ENCODE measurements at regions not wholly inside any gene's neighbourhood (a gene's known extent, or its start where the extent isn't known, plus 50 kb on each side); places are given as distances from the start of the nearest gene placed in this dataset.

GRCh38 chr7:53191836-53192443 is 156.5 kb downstream of the POM121L12 start:
- Mint-ChIP-seq H3K4me3 (no peak overlapping the region), H3K27me3 (no peaks in the 10 kb centered on the region), H3K4me1 (no peaks in the 10 kb centered on the region), H3K36me3 (no peaks in the 10 kb centered on the region), H3K9me3 (peaks cover 0 to 37% (median 15%) of the 10 kb centered on the region in 8 donors), H3K27ac (no peak overlapping the region)
- POLR2A ChIA-PET (ENCODE audit: partially characterized antibody): no interaction called here
- no peak overlapping the region for H3K4me3 ChIP-seq (ENCODE audit: low read length in 2 of 2)
- intact Hi-C loops (cut with micrococcal nuclease): no loop called here
- no peaks in the 10 kb centered on the region for H3K4me1 ChIP-seq (ENCODE audit: insufficient read depth, low read length)
- no peaks in the 10 kb centered on the region for H3K27me3 ChIP-seq (ENCODE audit: insufficient read depth, low read length)
- CTCF ChIA-PET (ENCODE audit: partially characterized antibody): no interaction called here
- H3K27ac ChIP-seq (ENCODE audit: low read depth, low read length): no peak overlapping the region
- peaks cover 0 to 6% of the 10 kb centered on the region in 2 donors for H3K9me3 ChIP-seq (ENCODE audit: control insufficient read depth in 1 of 2, low read length in 2 of 2)
- DNase-seq: no peak
- no peaks in the 10 kb centered on the region for H3K36me3 ChIP-seq (ENCODE audit: insufficient read depth, low read length)

- peaks cover 2 to 28% (median 11%) of the 10 kb centered on the region in 8 donors for H3K9me3 Mint-ChIP-seq
These were observed 169.6 kb downstream of the POM121L12 start for GRCh38 chr7:53205006-53205405.

GRCh38 chr7:53209129-53209528 is 173.7 kb downstream of the POM121L12 start:
- POLR2A ChIA-PET (ENCODE audit: partially characterized antibody): no interaction called here
- CTCF ChIA-PET (ENCODE audit: partially characterized antibody): no interaction called here

More at GRCh38 chr7:53205006-53205405, 169.6 kb downstream of the POM121L12 start:
- no peaks in the 10 kb centered on the region for H3K36me3 ChIP-seq (ENCODE audit: insufficient read depth, low read length)
- H3K4me1 ChIP-seq (ENCODE audit: insufficient read depth, low read length): no peaks in the 10 kb centered on the region
- H3K4me3 ChIP-seq (ENCODE audit: low read length in 2 of 2): no peak overlapping the region
- no peaks in the 10 kb centered on the region for H3K9me3 ChIP-seq (ENCODE audit: control insufficient read depth in 1 of 2, low read length in 2 of 2)
- H3K4me3 Mint-ChIP-seq: no peak overlapping the region
- no peak overlapping the region for H3K27ac ChIP-seq (ENCODE audit: low read depth, low read length)
- H3K4me1 Mint-ChIP-seq: no peaks in the 10 kb centered on the region
- no peaks in the 10 kb centered on the region for H3K27me3 ChIP-seq (ENCODE audit: insufficient read depth, low read length)
- DNase-seq: no peak
- no peaks in the 10 kb centered on the region for H3K36me3 Mint-ChIP-seq
- no peak overlapping the region for H3K27ac Mint-ChIP-seq
- ChIA-PET CTCF (ENCODE audit: partially characterized antibody) (no interaction called here), POLR2A (ENCODE audit: partially characterized antibody) (no interaction called here)
- intact Hi-C loops (cut with micrococcal nuclease): no loop called here
- no peaks in the 10 kb centered on the region for H3K27me3 Mint-ChIP-seq

GRCh38 chr7:53214463-53214862 is 179.0 kb downstream of the POM121L12 start:
- intact Hi-C loops (cut with micrococcal nuclease): no loop called here
- Histone ChIP-seq H3K27ac (ENCODE audit: low read depth, low read length) (no peak overlapping the region), H3K9me3 (ENCODE audit: control insufficient read depth in 1 of 2, low read length in 2 of 2) (peaks cover 0 to 5% of the 10 kb centered on the region in 2 donors), H3K4me1 (ENCODE audit: insufficient read depth, low read length) (no peaks in the 10 kb centered on the region), H3K4me3 (ENCODE audit: low read length in 2 of 2) (no peak overlapping the region), H3K27me3 (ENCODE audit: insufficient read depth, low read length) (no peaks in the 10 kb centered on the region), H3K36me3 (ENCODE audit: insufficient read depth, low read length) (no peaks in the 10 kb centered on the region)
- no peaks in the 10 kb centered on the region for H3K4me1 Mint-ChIP-seq
- peaks cover 9 to 74% (median 39%) of the 10 kb centered on the region in 8 donors for H3K9me3 Mint-ChIP-seq
- no peaks in the 10 kb centered on the region for H3K27me3 Mint-ChIP-seq
- POLR2A ChIA-PET (ENCODE audit: partially characterized antibody): no interaction called here
- H3K4me3 Mint-ChIP-seq: no peak overlapping the region
- DNase-seq: no peak
- no peak overlapping the region for H3K27ac Mint-ChIP-seq
- H3K36me3 Mint-ChIP-seq: no peaks in the 10 kb centered on the region
- CTCF ChIA-PET (ENCODE audit: partially characterized antibody): no interaction called here

More at GRCh38 chr7:53209129-53209528, 173.7 kb downstream of the POM121L12 start:
- H3K36me3 Mint-ChIP-seq: no peaks in the 10 kb centered on the region
- H3K4me1 ChIP-seq (ENCODE audit: insufficient read depth, low read length): no peaks in the 10 kb centered on the region
- no peaks in the 10 kb centered on the region for H3K4me1 Mint-ChIP-seq
- H3K27me3 ChIP-seq (ENCODE audit: insufficient read depth, low read length): no peaks in the 10 kb centered on the region
- no peaks in the 10 kb centered on the region for H3K27me3 Mint-ChIP-seq
- intact Hi-C loops (cut with micrococcal nuclease): no loop called here
- no peak overlapping the region for H3K27ac ChIP-seq (ENCODE audit: low read depth, low read length)
- H3K4me3 ChIP-seq (ENCODE audit: low read length in 2 of 2): no peak overlapping the region
- H3K27ac Mint-ChIP-seq: no peak overlapping the region
- peaks cover 10 to 55% (median 25%) of the 10 kb centered on the region in 8 donors for H3K9me3 Mint-ChIP-seq
- no peaks in the 10 kb centered on the region for H3K9me3 ChIP-seq (ENCODE audit: control insufficient read depth in 1 of 2, low read length in 2 of 2)
- H3K4me3 Mint-ChIP-seq: no peak overlapping the region
- DNase-seq: no peak
- no peaks in the 10 kb centered on the region for H3K36me3 ChIP-seq (ENCODE audit: insufficient read depth, low read length)

- Histone ChIP-seq H3K27me3 (ENCODE audit: insufficient read depth, low read length) (no peaks in the 10 kb centered on the region), H3K4me3 (ENCODE audit: low read length in 2 of 2) (no peak overlapping the region), H3K4me1 (ENCODE audit: insufficient read depth, low read length) (no peaks in the 10 kb centered on the region), H3K36me3 (ENCODE audit: insufficient read depth, low read length) (no peaks in the 10 kb centered on the region), H3K9me3 (ENCODE audit: control insufficient read depth in 1 of 2, low read length in 2 of 2) (peaks cover 0 to 5% of the 10 kb centered on the region in 2 donors), H3K27ac (ENCODE audit: low read depth, low read length) (no peak overlapping the region)
- Mint-ChIP-seq H3K9me3 (peaks cover 3 to 47% (median 34%) of the 10 kb centered on the region in 8 donors), H3K27me3 (no peaks in the 10 kb centered on the region), H3K4me1 (no peaks in the 10 kb centered on the region), H3K4me3 (no peak overlapping the region), H3K27ac (no peak overlapping the region), H3K36me3 (no peaks in the 10 kb centered on the region)
- ChIA-PET POLR2A (ENCODE audit: partially characterized antibody) (no interaction called here), CTCF (ENCODE audit: partially characterized antibody) (interaction anchor here (1.5 kb wide), 1 partner anchor 19 kb away, joined by 4 read pairs; no protein-coding TSS in a partner anchor)
- no peak for DNase-seq
- intact Hi-C loops (cut with micrococcal nuclease): no loop called here
These were observed 183.5 kb downstream of the POM121L12 start for GRCh38 chr7:53218730-53219504.

- Mint-ChIP-seq H3K27ac (no peak overlapping the region), H3K4me1 (no peaks in the 10 kb centered on the region), H3K36me3 (no peaks in the 10 kb centered on the region), H3K9me3 (peaks cover 0 to 18% (median 7%) of the 10 kb centered on the region in 8 donors), H3K4me3 (no peak overlapping the region), H3K27me3 (no peaks in the 10 kb centered on the region)
- Histone ChIP-seq H3K9me3 (ENCODE audit: control insufficient read depth in 1 of 2, low read length in 2 of 2) (no peaks in the 10 kb centered on the region), H3K4me1 (ENCODE audit: insufficient read depth, low read length) (no peaks in the 10 kb centered on the region), H3K4me3 (ENCODE audit: low read length in 2 of 2) (no peak overlapping the region), H3K36me3 (ENCODE audit: insufficient read depth, low read length) (no peaks in the 10 kb centered on the region), H3K27me3 (ENCODE audit: insufficient read depth, low read length) (no peaks in the 10 kb centered on the region), H3K27ac (ENCODE audit: low read depth, low read length) (no peak overlapping the region)
- no peak for DNase-seq
- CTCF ChIA-PET (ENCODE audit: partially characterized antibody): no interaction called here
- POLR2A ChIA-PET (ENCODE audit: partially characterized antibody): no interaction called here
- intact Hi-C loops (cut with micrococcal nuclease): no loop called here
These were observed 193.8 kb downstream of the POM121L12 start for GRCh38 chr7:53229202-53229601.

GRCh38 chr7:53237344-53237913 is 202.0 kb downstream of the POM121L12 start:
- H3K4me3 Mint-ChIP-seq: no peak overlapping the region
- no peaks in the 10 kb centered on the region for H3K9me3 ChIP-seq (ENCODE audit: control insufficient read depth in 1 of 2, low read length in 2 of 2)
- H3K27ac Mint-ChIP-seq: no peak overlapping the region
- ChIA-PET POLR2A (ENCODE audit: partially characterized antibody) (no interaction called here), CTCF (ENCODE audit: partially characterized antibody) (no interaction called here)
- no peaks in the 10 kb centered on the region for H3K36me3 ChIP-seq (ENCODE audit: insufficient read depth, low read length)
- peaks cover 0 to 24% (median 11%) of the 10 kb centered on the region in 8 donors for H3K9me3 Mint-ChIP-seq
- H3K27me3 Mint-ChIP-seq: no peaks in the 10 kb centered on the region
- no peak overlapping the region for H3K4me3 ChIP-seq (ENCODE audit: low read length in 2 of 2)
- no peaks in the 10 kb centered on the region for H3K27me3 ChIP-seq (ENCODE audit: insufficient read depth, low read length)
- H3K4me1 Mint-ChIP-seq: no peaks in the 10 kb centered on the region
- intact Hi-C loops (cut with micrococcal nuclease): no loop called here
- no peak overlapping the region for H3K27ac ChIP-seq (ENCODE audit: low read depth, low read length)
- no peak for DNase-seq
- H3K4me1 ChIP-seq (ENCODE audit: insufficient read depth, low read length): no peaks in the 10 kb centered on the region
- no peaks in the 10 kb centered on the region for H3K36me3 Mint-ChIP-seq

Data from CD4-positive, alpha-beta memory T cell (primary cell).